HCT116 (cell line): ENCODE measurements at regions not wholly inside any gene's neighbourhood (a gene's known extent, or its start where the extent isn't known, plus 50 kb on each side); places are given as distances from the start of the nearest gene placed in this dataset.

Experiments
- ATAC-seq: fragments of 200-7000 bp; cut with Tn5 transposase; 2 replicates; pipeline ENCODE4 v1.9.1; 2020; ENCODE audit warnings: mild to moderate bottlenecking, moderate library complexity
- BruUV-seq: library from RNA; stranded (reverse); fragments of 400-500 nt; replicated peaks from 2 replicates; lab custom pipeline; 2021; lab: Mats Ljungman, UMichigan
- CTCF ChIA-PET: fragments of 300-600 bp; sonication (Branson Sonifier 250); formaldehyde crosslinking; loops from one replicate; lab custom pipeline; 2021; ENCODE audit warnings: antibody characterized with exemption; lab: Charles Lee
- POLR2A ChIA-PET: fragments of 300-600, 350-600 bp; sonication (Branson Sonifier 250); formaldehyde crosslinking; loops from one replicate; lab custom pipeline; 2021; ENCODE audit warnings: antibody characterized with exemption; lab: Charles Lee
- RAD21 ChIA-PET, 2 experiments: fragments of 300-600 bp; sonication (Branson Sonifier 250); formaldehyde crosslinking; loops; one replicate each; lab custom pipeline; 2023; ENCODE audit warnings: low total read pairs in 2 of 2; ENCODE audit not compliant: uncharacterized antibody in 2 of 2, unreplicated experiment in 2 of 2, low non-redundant PET in 1 of 2; lab: Charles Lee
- DNase-seq: peaks from one replicate; pipeline ENCODE4 v3.0.0-alpha.2; 2010; ENCODE audit warnings: low read depth, low spot score
- H2AFZ ChIP-seq: fragments of 200-600 bp; shearing (Covaris generic), sonication (generic); 2 replicates; pipeline ENCODE4 v1.6.1; 2017; ENCODE audit warnings: low read depth, mixed run types, mixed read lengths, antibody characterized with exemption, low read length; ENCODE audit not compliant: poor library complexity, severe bottlenecking
- H3K27ac ChIP-seq: 2 replicates; pipeline ENCODE4 v1.5.1; 2012; ENCODE audit warnings: low read depth, low read length
- H3K27me3 ChIP-seq: fragments of 200-600 bp; sonication (generic); 2 replicates; pipeline ENCODE4 v1.6.1; 2016; ENCODE audit warnings: mixed run types, low read length, mixed read lengths; ENCODE audit not compliant: insufficient read depth
- H3K36me3 ChIP-seq, 2 experiments: fragments of 200-500 bp in 1 of 2; fragments of 200-600 bp in 1 of 2; sonication (Bioruptor generic) in 1 of 2; sonication (generic) in 1 of 2; 2 replicates each; pipeline versions ENCODE4 v1.5.1 to v1.6.1; 2014 to 2016; ENCODE audit warnings: low read length in 2 of 2, inconsistent platforms in 1 of 2, mixed read lengths in 1 of 2, mixed run types in 1 of 2; ENCODE audit not compliant: insufficient read depth in 2 of 2, control insufficient read depth in 1 of 2
- H3K4me1 ChIP-seq, 2 experiments: fragments of 200-600 bp in 1 of 2; sonication (generic) in 1 of 2; 2 replicates each; pipeline versions ENCODE4 v1.5.1 to v1.6.1; 2012 to 2017; ENCODE audit warnings: low read length in 2 of 2, inconsistent platforms in 1 of 2, mild to moderate bottlenecking in 1 of 2, mixed read lengths in 1 of 2, mixed run types in 1 of 2, moderate library complexity in 1 of 2; ENCODE audit not compliant: insufficient read depth in 2 of 2, control insufficient read depth in 1 of 2
- H3K4me2 ChIP-seq: fragments of 200-600 bp; sonication (generic); 2 replicates; pipeline ENCODE4 v1.6.1; 2017; ENCODE audit warnings: mixed run types, low read length, mixed read lengths
- H3K4me3 ChIP-seq, 2 experiments: fragments of 200-600 bp in 1 of 2; sonication (generic) in 1 of 2; replicated peaks in 1 of 2; 2 replicates each; pipeline ENCODE4 v1.5.1; 2011 to 2016; ENCODE audit warnings: low read length in 2 of 2, control low read depth in 1 of 2, low read depth in 1 of 2, mild to moderate bottlenecking in 1 of 2, mixed read lengths in 1 of 2, mixed run types in 1 of 2
- H3K79me2 ChIP-seq: fragments of 200-600 bp; sonication (generic); 2 replicates; pipeline ENCODE4 v1.6.1; 2017; ENCODE audit warnings: mild to moderate bottlenecking, mixed run types, low read length, moderate library complexity, mixed read lengths; ENCODE audit not compliant: insufficient read depth
- H3K9ac ChIP-seq: fragments of 200-600 bp; sonication (generic); 2 replicates; pipeline ENCODE4 v1.6.1; 2016; ENCODE audit warnings: low read length, mixed read lengths
- H3K9me2 ChIP-seq: fragments of 200-600 bp; sonication (generic), shearing (Covaris generic); 2 replicates; pipeline ENCODE4 v1.6.1; 2017; ENCODE audit warnings: mixed run types, mild to moderate bottlenecking, moderate library complexity; ENCODE audit not compliant: insufficient read depth
- H3K9me3 ChIP-seq, 2 experiments: fragments of 200-500 bp in 1 of 2; fragments of 200-600 bp in 1 of 2; sonication (Bioruptor generic) in 1 of 2; sonication (generic) in 1 of 2; 2 replicates each; pipeline ENCODE4 v1.6.1; 2014 to 2017; ENCODE audit warnings: low read length in 2 of 2, mixed read lengths in 2 of 2, inconsistent platforms in 1 of 2, low read depth in 1 of 2, mild to moderate bottlenecking in 1 of 2, mixed run types in 1 of 2, moderate library complexity in 1 of 2; ENCODE audit not compliant: control insufficient read depth in 1 of 2, insufficient read depth in 1 of 2
- H4K20me1 ChIP-seq: fragments of 200-600 bp; sonication (generic), shearing (Covaris generic); 2 replicates; pipeline ENCODE4 v1.6.1; 2017; ENCODE audit warnings: mixed run types, mild to moderate bottlenecking, moderate library complexity; ENCODE audit not compliant: insufficient read depth
- ELF1 ChIP-seq: IDR thresholded peaks from 2 replicates; pipeline ENCODE4 v1.6.1; 2012; ENCODE audit warnings: low read depth, borderline replicate concordance
- POLR2A ChIP-seq: IDR thresholded peaks from 2 replicates; pipeline ENCODE4 v1.7.0; 2011; ENCODE audit warnings: borderline replicate concordance; ENCODE audit not compliant: insufficient read depth, insufficient read length; ENCODE audit errors: extremely low read depth
- RAD21 ChIP-seq: IDR thresholded peaks from 2 replicates; pipeline ENCODE4 v1.6.1; 2012; ENCODE audit warnings: low read depth, mild to moderate bottlenecking
- SIN3A ChIP-seq: IDR thresholded peaks from 2 replicates; pipeline ENCODE4 v1.6.1; 2012; ENCODE audit warnings: low read depth
- SRF ChIP-seq: IDR thresholded peaks from 2 replicates; pipeline ENCODE4 v1.6.1; 2012; ENCODE audit warnings: low read depth
- ZNF274 ChIP-seq: fragments of 200-500 bp; sonication (Bioruptor generic); IDR thresholded peaks from 2 replicates; pipeline ENCODE4 v1.6.1; 2014; ENCODE audit warnings: mild to moderate bottlenecking, low read depth, low read length, inconsistent platforms
- intact Hi-C: fragments of 100-400 bp; cut with micrococcal nuclease; formaldehyde crosslinking; loops from 2 replicates; pipeline ENCODE4 v1.10.0; 2022
- TF ChIP-seq, protein P1 (sequence below): IDR thresholded peaks from 2 replicates; pipeline ENCODE4 v1.6.1; 2012
- TF ChIP-seq, protein P2 (sequence below): IDR thresholded peaks from 2 replicates; pipeline ENCODE4 v1.6.1; 2012
- TF ChIP-seq, protein P3 (sequence below): IDR thresholded peaks from 2 replicates; pipeline ENCODE4 v1.6.1; 2011; ENCODE audit warnings: mild to moderate bottlenecking, low read length, moderate library complexity; ENCODE audit not compliant: insufficient replicate concordance; ENCODE audit errors: extremely low read depth

DNA sequence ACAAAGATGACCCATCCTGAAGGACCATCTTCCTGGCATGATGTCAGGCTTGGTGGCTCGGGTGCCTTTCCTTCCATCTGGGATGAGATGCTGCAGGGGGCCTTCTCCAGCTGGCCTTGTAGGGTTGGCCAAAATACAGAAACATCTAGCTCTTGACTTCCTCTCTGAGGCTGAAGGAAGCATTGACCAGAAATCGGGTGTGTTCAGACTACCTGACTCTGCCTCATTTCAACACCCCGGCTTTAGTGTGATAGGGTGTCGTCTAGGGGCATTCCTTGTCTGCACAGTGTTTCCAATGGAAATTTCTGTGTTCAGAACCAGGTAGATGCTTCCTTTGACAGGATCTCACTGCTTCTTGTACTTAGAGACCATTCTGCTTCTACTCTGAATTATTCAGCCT, 115.7 kb upstream of the SPRED2 start:
- ATAC-seq, result no peak
- Histone ChIP-seq H3K4me1 (peaks cover 8 to 24% of the 10 kb centered on the region in 2 experiments), H3K27ac (no peak overlapping the region), H3K9me2 (no peaks in the 10 kb centered on the region), H3K4me3 (no peak overlapping the region), H3K36me3 (no peaks in the 10 kb centered on the region), H3K9ac (no peak overlapping the region), H3K79me2 (no peaks in the 10 kb centered on the region), H2AFZ (no peak overlapping the region), H3K4me2 (no peak overlapping the region), H3K27me3 (no peaks in the 10 kb centered on the region), H3K9me3 (no peaks in the 10 kb centered on the region), H4K20me1 (no peaks in the 10 kb centered on the region)
- RAD21 ChIA-PET, result no interaction called here
- intact Hi-C loops, result no loop called here
- CTCF ChIA-PET, result no interaction called here
- POLR2A ChIA-PET, result no interaction called here
- DNase-seq, result no peak
- no TSS peak for BruUV-seq
- TF ChIP-seq ELF1 (no peak), SRF (no peak), RAD21 (no peak), SIN3A (no peak), POLR2A (no peak), ZNF274 (no peak)
- TF ChIP-seq, protein P1, sequence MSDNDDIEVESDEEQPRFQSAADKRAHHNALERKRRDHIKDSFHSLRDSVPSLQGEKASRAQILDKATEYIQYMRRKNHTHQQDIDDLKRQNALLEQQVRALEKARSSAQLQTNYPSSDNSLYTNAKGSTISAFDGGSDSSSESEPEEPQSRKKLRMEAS, result no peak
- TF ChIP-seq, protein P2, sequence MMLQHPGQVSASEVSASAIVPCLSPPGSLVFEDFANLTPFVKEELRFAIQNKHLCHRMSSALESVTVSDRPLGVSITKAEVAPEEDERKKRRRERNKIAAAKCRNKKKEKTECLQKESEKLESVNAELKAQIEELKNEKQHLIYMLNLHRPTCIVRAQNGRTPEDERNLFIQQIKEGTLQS, result no peak
- TF ChIP-seq, protein P3, sequence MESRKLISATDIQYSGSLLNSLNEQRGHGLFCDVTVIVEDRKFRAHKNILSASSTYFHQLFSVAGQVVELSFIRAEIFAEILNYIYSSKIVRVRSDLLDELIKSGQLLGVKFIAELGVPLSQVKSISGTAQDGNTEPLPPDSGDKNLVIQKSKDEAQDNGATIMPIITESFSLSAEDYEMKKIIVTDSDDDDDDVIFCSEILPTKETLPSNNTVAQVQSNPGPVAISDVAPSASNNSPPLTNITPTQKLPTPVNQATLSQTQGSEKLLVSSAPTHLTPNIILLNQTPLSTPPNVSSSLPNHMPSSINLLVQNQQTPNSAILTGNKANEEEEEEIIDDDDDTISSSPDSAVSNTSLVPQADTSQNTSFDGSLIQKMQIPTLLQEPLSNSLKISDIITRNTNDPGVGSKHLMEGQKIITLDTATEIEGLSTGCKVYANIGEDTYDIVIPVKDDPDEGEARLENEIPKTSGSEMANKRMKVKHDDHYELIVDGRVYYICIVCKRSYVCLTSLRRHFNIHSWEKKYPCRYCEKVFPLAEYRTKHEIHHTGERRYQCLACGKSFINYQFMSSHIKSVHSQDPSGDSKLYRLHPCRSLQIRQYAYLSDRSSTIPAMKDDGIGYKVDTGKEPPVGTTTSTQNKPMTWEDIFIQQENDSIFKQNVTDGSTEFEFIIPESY, result no peak
